ENCODE measurements at regions not wholly inside any gene's neighbourhood (a gene's known extent, or its start where the extent isn't known, plus 50 kb on each side); places are given as distances from the start of the nearest gene placed in this dataset.
"Not testable (repeated sequence)": the region's sequence is repeated elsewhere in the genome, so short reads cannot be mapped to it uniquely, and the experiment has no call there.

GRCh38 chr6:99668036-99668705 is 61.5 kb downstream of the PRDM13 start:
- no peak for DNase-seq (ENCODE audit: low spot score)

GRCh38 chr6:99689916-99690685 is 83.5 kb downstream of the PRDM13 start:
- DNase-seq (ENCODE audit: low spot score), result no peak

GRCh38 chr6:99702287-99702686 is 95.7 kb downstream of the PRDM13 start:
- DNase-seq (ENCODE audit: low spot score), result not testable (repeated sequence)

- no peak for DNase-seq (ENCODE audit: low spot score)
These were observed 102.4 kb downstream of the PRDM13 start for GRCh38 chr6:99709062-99709461.

- no peak for DNase-seq (ENCODE audit: low spot score)
These were observed 104.7 kb downstream of the PRDM13 start for GRCh38 chr6:99711302-99711701.

GRCh38 chr6:99711925-99712324 is 105.3 kb downstream of the PRDM13 start:
- no peak for DNase-seq (ENCODE audit: low spot score)

GRCh38 chr6:99712519-99712918 is 105.9 kb downstream of the PRDM13 start:
- DNase-seq (ENCODE audit: low spot score), result no peak

- not testable (repeated sequence) for DNase-seq (ENCODE audit: low spot score)
These were observed 115.4 kb downstream of the PRDM13 start for GRCh38 chr6:99722043-99722442.

- not testable (repeated sequence) for DNase-seq (ENCODE audit: low spot score)
These were observed 123.6 kb downstream of the PRDM13 start for GRCh38 chr6:99730237-99730636.

- no peak for DNase-seq (ENCODE audit: low spot score)
These were observed 129.7 kb downstream of the PRDM13 start for GRCh38 chr6:99736302-99736701.

- DNase-seq (ENCODE audit: low spot score), result no peak
These were observed 132.9 kb downstream of the PRDM13 start for GRCh38 chr6:99739526-99739925.

GRCh38 chr6:99741092-99741491 is 134.5 kb downstream of the PRDM13 start:
- DNase-seq (ENCODE audit: low spot score), result no peak

- no peak for DNase-seq (ENCODE audit: low spot score)
These were observed 137.0 kb downstream of the PRDM13 start for GRCh38 chr6:99743647-99744046.

- DNase-seq (ENCODE audit: low spot score), result no peak
These were observed 139.0 kb downstream of the PRDM13 start for GRCh38 chr6:99745651-99746050.

GRCh38 chr6:99746261-99746895 is 139.7 kb downstream of the PRDM13 start:
- peak; percentile 67 for DNase-seq (ENCODE audit: low spot score)

GRCh38 chr6:99761711-99762110 is 155.1 kb downstream of the PRDM13 start:
- no peak for DNase-seq (ENCODE audit: low spot score)

GRCh38 chr6:99768166-99768565 is 161.5 kb downstream of the PRDM13 start:
- DNase-seq (ENCODE audit: low spot score), result no peak

- DNase-seq (ENCODE audit: low spot score), result no peak
These were observed 173.3 kb downstream of the PRDM13 start for GRCh38 chr6:99779631-99780555.

- no peak for DNase-seq (ENCODE audit: low spot score)
These were observed 173.9 kb downstream of the PRDM13 start for GRCh38 chr6:99780556-99780885.

- DNase-seq (ENCODE audit: low spot score), result no peak
These were observed 183.1 kb downstream of the PRDM13 start for GRCh38 chr6:99789767-99790166.

- no peak for DNase-seq (ENCODE audit: low spot score)
These were observed 184.0 kb downstream of the PRDM13 start for GRCh38 chr6:99790679-99791078.

GRCh38 chr6:99801805-99802204 is 192.2 kb downstream of the MCHR2 start:
- no peak for DNase-seq (ENCODE audit: low spot score)

Measured in hematopoietic multipotent progenitor cell treated with erythropoietin and hydrocortisone succinate and interleukin-3 and kit ligand, for 15 days (in vitro differentiated cells).